ENCODE measurements at regions not wholly inside any gene's neighbourhood (a gene's known extent, or its start where the extent isn't known, plus 50 kb on each side); places are given as distances from the start of the nearest gene placed in this dataset.

DNA sequence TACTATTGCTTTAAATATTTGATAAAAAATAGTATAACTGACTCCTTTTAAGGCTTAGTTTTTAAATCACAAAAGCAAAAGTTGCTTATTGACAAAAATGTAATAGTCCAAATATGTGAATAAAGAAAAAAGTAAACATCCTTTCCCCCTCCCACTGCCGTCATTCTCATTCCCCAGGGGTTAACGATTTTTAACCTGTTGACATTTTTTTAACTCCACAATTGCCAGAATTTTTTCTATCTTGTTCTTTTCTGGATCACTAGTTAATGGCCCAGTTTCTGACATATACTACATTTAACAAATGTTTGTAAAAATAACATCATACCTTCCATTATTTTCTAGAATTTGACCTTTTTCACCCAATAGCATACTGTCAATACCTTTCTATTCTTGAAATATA is 60.6 kb upstream of the TCF12 start:
- peaks cover 8% of the 10 kb centered on the region for H3K9me3 Mint-ChIP-seq
- peaks cover 3% of the 10 kb centered on the region; the same call in 1 of the 2 replicates for H3K4me1 Mint-ChIP-seq
- ChIA-PET POLR2A (no interaction called here), CTCF (no interaction called here)
- no peak for TF ChIP-seq USF1 (CRISPR knock-in tag; IDR thresholded peaks at IDR 0.05)
- TF ChIP-seq JAZF1 (CRISPR knock-in tag; IDR thresholded peaks at IDR 0.05), result no peak
- TF ChIP-seq GABPB1 (CRISPR knock-in tag; IDR thresholded peaks at IDR 0.05), result no peak
- no peak for TF ChIP-seq E2F1 (CRISPR knock-in tag; IDR thresholded peaks at IDR 0.05)
- no peak for TF ChIP-seq USF2 (CRISPR knock-in tag; IDR thresholded peaks at IDR 0.05)
- TF ChIP-seq IRF1 (CRISPR knock-in tag; IDR thresholded peaks at IDR 0.05), result no peak
- no peak for TF ChIP-seq FOXK1 (CRISPR knock-in tag; IDR thresholded peaks at IDR 0.05)
- TF ChIP-seq, protein P1, sequence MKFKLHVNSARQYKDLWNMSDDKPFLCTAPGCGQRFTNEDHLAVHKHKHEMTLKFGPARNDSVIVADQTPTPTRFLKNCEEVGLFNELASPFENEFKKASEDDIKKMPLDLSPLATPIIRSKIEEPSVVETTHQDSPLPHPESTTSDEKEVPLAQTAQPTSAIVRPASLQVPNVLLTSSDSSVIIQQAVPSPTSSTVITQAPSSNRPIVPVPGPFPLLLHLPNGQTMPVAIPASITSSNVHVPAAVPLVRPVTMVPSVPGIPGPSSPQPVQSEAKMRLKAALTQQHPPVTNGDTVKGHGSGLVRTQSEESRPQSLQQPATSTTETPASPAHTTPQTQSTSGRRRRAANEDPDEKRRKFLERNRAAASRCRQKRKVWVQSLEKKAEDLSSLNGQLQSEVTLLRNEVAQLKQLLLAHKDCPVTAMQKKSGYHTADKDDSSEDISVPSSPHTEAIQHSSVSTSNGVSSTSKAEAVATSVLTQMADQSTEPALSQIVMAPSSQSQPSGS (CRISPR knock-in tag; IDR thresholded peaks at IDR 0.05; ENCODE audit: borderline replicate concordance, low read depth), result no peak
- no peak for DNase-seq (ENCODE audit: low spot score)
- ATAC-seq, result no peak
- no peak overlapping the region for H3K27ac Mint-ChIP-seq
- no peaks in the 10 kb centered on the region for H3K27me3 Mint-ChIP-seq (ENCODE audit: low read depth)
- no peak overlapping the region for H3K4me3 Mint-ChIP-seq
- H3K36me3 Mint-ChIP-seq, result no peaks in the 10 kb centered on the region

DNA sequence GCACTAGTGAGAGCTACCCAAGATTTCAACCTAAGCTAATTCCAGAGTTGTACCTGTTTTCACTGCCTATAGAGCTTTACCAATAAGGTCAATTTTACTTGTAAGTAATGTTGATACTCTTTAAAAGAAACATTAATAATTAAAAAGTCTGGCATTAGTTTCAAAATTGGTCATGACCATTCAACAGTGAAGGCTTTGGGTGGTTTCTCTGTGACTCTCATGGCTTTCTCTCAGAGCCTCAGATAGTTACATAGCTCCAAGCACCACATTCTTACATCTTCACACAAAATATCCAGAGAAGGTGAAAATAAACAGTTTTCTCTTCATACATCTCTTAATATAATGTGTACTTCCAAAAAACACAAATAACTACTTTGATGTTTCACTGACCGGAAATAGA is 61.5 kb upstream of the TCF12 start:
- DNase-seq (ENCODE audit: low spot score) (no peak), ATAC-seq (no peak)
- H3K4me1 Mint-ChIP-seq, result peaks cover 3% of the 10 kb centered on the region; the same call in 1 of the 2 replicates
- TF ChIP-seq, protein P2, sequence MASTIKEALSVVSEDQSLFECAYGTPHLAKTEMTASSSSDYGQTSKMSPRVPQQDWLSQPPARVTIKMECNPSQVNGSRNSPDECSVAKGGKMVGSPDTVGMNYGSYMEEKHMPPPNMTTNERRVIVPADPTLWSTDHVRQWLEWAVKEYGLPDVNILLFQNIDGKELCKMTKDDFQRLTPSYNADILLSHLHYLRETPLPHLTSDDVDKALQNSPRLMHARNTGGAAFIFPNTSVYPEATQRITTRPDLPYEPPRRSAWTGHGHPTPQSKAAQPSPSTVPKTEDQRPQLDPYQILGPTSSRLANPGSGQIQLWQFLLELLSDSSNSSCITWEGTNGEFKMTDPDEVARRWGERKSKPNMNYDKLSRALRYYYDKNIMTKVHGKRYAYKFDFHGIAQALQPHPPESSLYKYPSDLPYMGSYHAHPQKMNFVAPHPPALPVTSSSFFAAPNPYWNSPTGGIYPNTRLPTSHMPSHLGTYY (CRISPR knock-in tag; IDR thresholded peaks at IDR 0.05), result no peak
- no peak overlapping the region for H3K4me3 Mint-ChIP-seq
- CTCF ChIA-PET, result no interaction called here
- no peaks in the 10 kb centered on the region for H3K27me3 Mint-ChIP-seq (ENCODE audit: low read depth)
- H3K36me3 Mint-ChIP-seq, result no peaks in the 10 kb centered on the region
- 0 out of 2 replicates have a peak, but pooled peaks cover 5% of the 10 kb centered on the region for H3K9me3 Mint-ChIP-seq
- POLR2A ChIA-PET, result no interaction called here
- no peak overlapping the region for H3K27ac Mint-ChIP-seq

GRCh38 chr15:56844892-56845291 is 73.6 kb upstream of the TCF12 start:
- Mint-ChIP-seq H3K36me3 (no peaks in the 10 kb centered on the region), H3K9me3 (no peaks in the 10 kb centered on the region), H3K27ac (no peak overlapping the region), H3K4me1 (peaks cover 4% of the 10 kb centered on the region; the same call in 1 of the 2 replicates), H3K27me3 (ENCODE audit: low read depth) (no peaks in the 10 kb centered on the region), H3K4me3 (no peak overlapping the region)
- ChIA-PET CTCF (interaction anchor here (0.7 kb wide), 1 partner anchor 501 kb away, joined by 3 read pairs; no protein-coding TSS in a partner anchor), POLR2A (no interaction called here)
- DNase-seq (ENCODE audit: low spot score) (no peak), ATAC-seq (no peak)
- TF ChIP-seq ETV6 (CRISPR knock-in tag; IDR thresholded peaks at IDR 0.05), result no peak
- TF ChIP-seq ELF4 (CRISPR knock-in tag; IDR thresholded peaks at IDR 0.05; ENCODE audit: low read depth), result no peak
- no peak for TF ChIP-seq AR (CRISPR knock-in tag; IDR thresholded peaks at IDR 0.05)
- no peak for TF ChIP-seq SOX15 (CRISPR knock-in tag; IDR thresholded peaks at IDR 0.05)
- no peak for TF ChIP-seq GRHL2 (CRISPR knock-in tag; IDR thresholded peaks at IDR 0.05; ENCODE audit: insufficient replicate concordance, severe bottlenecking)
- no peak for TF ChIP-seq GTF2I (CRISPR knock-in tag; conservative IDR thresholded peaks at IDR 0.05)
- TF ChIP-seq USF1 (CRISPR knock-in tag; IDR thresholded peaks at IDR 0.05), result no peak
- TF ChIP-seq E2F5 (CRISPR knock-in tag; IDR thresholded peaks at IDR 0.05), result no peak
- TF ChIP-seq, protein P3, sequence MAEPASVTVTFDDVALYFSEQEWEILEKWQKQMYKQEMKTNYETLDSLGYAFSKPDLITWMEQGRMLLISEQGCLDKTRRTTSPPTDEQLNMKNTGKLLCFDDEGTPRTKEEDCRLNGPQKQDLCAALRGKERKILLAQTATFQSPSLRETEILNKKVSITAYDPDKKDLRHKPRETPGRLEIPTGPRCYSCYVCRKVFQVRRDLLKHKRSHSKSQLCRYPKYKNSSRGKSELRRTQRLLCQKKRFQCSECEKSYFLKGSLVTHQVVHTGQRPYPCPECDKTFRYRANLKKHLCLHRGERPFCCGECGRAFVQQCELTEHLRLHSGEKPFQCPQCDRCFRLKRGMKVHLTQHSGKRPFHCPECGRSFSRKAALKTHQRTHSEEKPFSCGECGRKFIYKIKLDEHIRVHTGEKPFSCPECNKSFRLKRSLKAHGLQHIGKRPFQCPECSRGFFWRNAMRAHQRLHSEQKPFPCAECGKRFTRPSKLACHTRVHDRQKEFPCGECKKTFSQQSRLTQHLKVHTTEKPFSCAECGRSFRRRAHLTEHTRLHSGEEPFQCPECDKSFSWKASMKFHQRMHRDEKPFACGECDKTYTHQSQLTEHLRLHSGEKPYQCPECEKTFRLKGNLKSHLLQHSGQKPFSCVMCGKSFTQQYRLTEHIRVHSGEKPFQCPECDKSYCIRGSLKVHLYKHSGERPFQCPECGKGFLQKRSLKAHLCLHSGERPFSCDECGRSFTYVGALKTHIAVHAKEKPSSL (CRISPR knock-in tag; conservative IDR thresholded peaks at IDR 0.05), result no peak

Measured in WTC11 (cell line).